ENCODE measurements at regions not wholly inside any gene's neighbourhood (a gene's known extent, or its start where the extent isn't known, plus 50 kb on each side); places are given as distances from the start of the nearest gene placed in this dataset.

GRCh38 chr2:236317938-236318396 lies 53.8 kb upstream of the ASB18 start:
- no peak for TF ChIP-seq CTCF (IDR thresholded peaks at IDR 0.05; ENCODE audit: low read depth, low read length)
- no peak for TF ChIP-seq POLR2A (IDR thresholded peaks at IDR 0.05; ENCODE audit: extremely low read depth, insufficient read length)
- no peak for TF ChIP-seq MYC (IDR thresholded peaks at IDR 0.05; ENCODE audit: low read depth, low read length)

Measured in NB4 (cell line).